HepG2 (cell line): ENCODE measurements at regions not wholly inside any gene's neighbourhood (a gene's known extent, or its start where the extent isn't known, plus 50 kb on each side); places are given as distances from the start of the nearest gene placed in this dataset.

ENCODE experiments used
- ATAC-seq: fragments of 200-7000 bp; cut with Tn5 transposase; 3 replicates; pipeline ENCODE4 v1.9.1; 2020; ENCODE audit warnings: mild to moderate bottlenecking, moderate library complexity
- BruUV-seq: library from RNA; stranded (reverse); fragments of 400-500 nt; replicated peaks from 2 replicates; lab custom pipeline; 2021; lab: Mats Ljungman, UMichigan
- CTCF ChIA-PET: fragments of 300-600 bp; formaldehyde crosslinking; extraction: SDS; loops from one replicate; lab custom pipeline; 2021; ENCODE audit warnings: low total read pairs, inconsistent platforms, low intra/inter-chr PET ratio; lab: Yijun Ruan, JAX
- POLR2A ChIA-PET: fragments of 350-600 bp; sonication (Branson Sonifier 250); formaldehyde crosslinking; loops from one replicate; lab custom pipeline; 2020; ENCODE audit warnings: antibody characterized with exemption, inconsistent platforms; lab: Yijun Ruan, JAX
- DNase-seq: peaks from one replicate; pipeline ENCODE4 v3.0.0-alpha.2; 2015; ENCODE audit warnings: low spot score
- FAIRE-seq: peaks from 3 replicates; lab custom pipeline; 2011; peaks lifted over from hg19 to GRCh38; lab: Jason Lieb, UNC
- H2AFZ ChIP-seq: one replicate; pipeline ENCODE4 v1.6.1; 2011; ENCODE audit warnings: low read length, inconsistent platforms
- H3K27ac ChIP-seq: fragments of 300-600 bp; 3 replicates; pipeline ENCODE4 v1.8.0; 2011; ENCODE audit warnings: mixed run types, mild to moderate bottlenecking, mixed read lengths, low read length, inconsistent platforms; ENCODE audit not compliant: insufficient read depth; ENCODE audit errors: extremely low read length
- H3K27me3 ChIP-seq, 2 experiments: fragments of 200-600 bp in 1 of 2; 2 replicates in 1 of 2; 3 replicates in 1 of 2; pipeline versions ENCODE4 v1.6.0 to v1.8.0; 2011; ENCODE audit warnings: low read length in 2 of 2, mild to moderate bottlenecking in 2 of 2, moderate library complexity in 2 of 2, inconsistent platforms in 1 of 2; ENCODE audit not compliant: insufficient read depth in 2 of 2, control insufficient read depth in 1 of 2
- H3K36me3 ChIP-seq, 2 experiments: fragments of 200-600 bp in 1 of 2; replicated peaks in 1 of 2; 2 replicates in 1 of 2; 3 replicates in 1 of 2; pipeline versions ENCODE4 v1.5.1 to v1.8.0; 2011; ENCODE audit warnings: low read length in 2 of 2, inconsistent platforms in 1 of 2; ENCODE audit not compliant: insufficient read depth in 2 of 2, control insufficient read depth in 1 of 2
- H3K4me1 ChIP-seq: 2 replicates; pipeline ENCODE4 v1.5.1; 2012; ENCODE audit warnings: low read length, inconsistent platforms; ENCODE audit not compliant: insufficient read depth
- H3K4me2 ChIP-seq: 2 replicates; pipeline ENCODE4 v1.6.0; 2011; ENCODE audit warnings: low read depth, low read length, inconsistent platforms
- H3K4me3 ChIP-seq, 3 experiments: fragments of 200-600 bp in 1 of 3; sonication (generic), shearing (Covaris generic) in 1 of 3; replicated peaks in 1 of 3; 2 replicates each; pipeline ENCODE4 v1.5.1; 2011 to 2016; ENCODE audit warnings: low read length in 3 of 3, inconsistent platforms in 2 of 3, low read depth in 2 of 3, mild to moderate bottlenecking in 2 of 3, control low read depth in 1 of 3, mixed read lengths in 1 of 3; ENCODE audit not compliant: insufficient read depth in 1 of 3
- H3K79me2 ChIP-seq: one replicate; pipeline ENCODE4 v1.6.1; 2011; ENCODE audit warnings: low read length, inconsistent platforms; ENCODE audit not compliant: insufficient read depth
- H3K9ac ChIP-seq: 2 replicates; pipeline ENCODE4 v1.6.0; 2011; ENCODE audit warnings: mild to moderate bottlenecking, low read depth, low read length, inconsistent platforms; ENCODE audit not compliant: insufficient read depth
- H3K9me3 ChIP-seq: 2 replicates; pipeline ENCODE4 v1.5.1; 2012; ENCODE audit warnings: mild to moderate bottlenecking, low read length
- H4K20me1 ChIP-seq: 2 replicates; pipeline ENCODE4 v1.6.0; 2011; ENCODE audit warnings: inconsistent platforms, mild to moderate bottlenecking, low read length, moderate library complexity; ENCODE audit not compliant: insufficient read depth
- ARID3A ChIP-seq: IDR thresholded peaks from 2 replicates; pipeline ENCODE4 v1.6.1; 2012; ENCODE audit warnings: low read depth, low read length, improper control_type of control experiment
- ATF1 ChIP-seq: IDR thresholded peaks from 2 replicates; pipeline ENCODE4 v1.6.1; 2016; ENCODE audit warnings: mild to moderate bottlenecking, control low read depth
- ERF ChIP-seq: IDR thresholded peaks from 2 replicates; pipeline ENCODE4 v1.6.1; 2018; ENCODE audit warnings: missing biosample characterization, missing genetic modification reagents
- ESRRA ChIP-seq: sonication (generic); formaldehyde crosslinking; IDR thresholded peaks from 2 replicates; pipeline ENCODE4 v1.5.1; 2020; ENCODE audit warnings: mild to moderate bottlenecking, low read depth, missing genetic modification reagents
- GATAD1 ChIP-seq: IDR thresholded peaks from 2 replicates; pipeline ENCODE4 v1.6.1; 2016; ENCODE audit warnings: missing genetic modification reagents, missing compliant biosample characterization
- HOXA3 ChIP-seq: sonication (generic); formaldehyde crosslinking; IDR thresholded peaks from 2 replicates; pipeline ENCODE4 v1.5.0; 2020; ENCODE audit warnings: missing genetic modification reagents
- HOXA5 ChIP-seq: sonication (generic); formaldehyde crosslinking; IDR thresholded peaks from 2 replicates; pipeline ENCODE4 v1.4.0; 2020; ENCODE audit warnings: missing genetic modification reagents
- NKX3-1 ChIP-seq: sonication (generic); formaldehyde crosslinking; IDR thresholded peaks from 2 replicates; pipeline ENCODE4 v1.5.0; 2020; ENCODE audit warnings: missing genetic modification reagents
- NR3C1 ChIP-seq: sonication (generic); formaldehyde crosslinking; IDR thresholded peaks from 2 replicates; pipeline ENCODE4 v1.4.0; 2020; ENCODE audit warnings: missing genetic modification reagents
- POGZ ChIP-seq: sonication (generic); formaldehyde crosslinking; IDR thresholded peaks from 2 replicates; pipeline ENCODE4 v1.4.0; 2020; ENCODE audit warnings: mild to moderate bottlenecking, missing genetic modification reagents
- SP140L ChIP-seq: sonication (generic); formaldehyde crosslinking; IDR thresholded peaks from 2 replicates; pipeline ENCODE4 v1.4.0; 2020; ENCODE audit warnings: missing genetic modification reagents, borderline replicate concordance
- ZNF354B ChIP-seq: sonication (generic); formaldehyde crosslinking; IDR thresholded peaks from 2 replicates; pipeline ENCODE4 v1.8.0; 2022; ENCODE audit warnings: mild to moderate bottlenecking, missing genetic modification reagents
- ZNF562 ChIP-seq: sonication (generic); formaldehyde crosslinking; IDR thresholded peaks from 2 replicates; pipeline ENCODE4 v1.8.0; 2022; ENCODE audit warnings: missing genetic modification reagents, borderline replicate concordance
- WGBS: methylation state at CpG from one replicate; pipeline ENCODE4 v1.1.6; 2017; ENCODE audit warnings: low lambda C conversion rate; 5-methylcytosine and 5-hydroxymethylcytosine counted together
- in situ Hi-C: cut with HindIII; loops from 2 replicates; pipeline ENCODE4 v1.10.0; 2017; ENCODE audit warnings: low pct_unique_long_range_greater_than_20kb; ENCODE audit not compliant: extremely low pct_ligation_motif_present
- intact Hi-C: fragments of 100-400 bp; cut with micrococcal nuclease; formaldehyde crosslinking; loops from one replicate; pipeline ENCODE4 v1.10.0; 2022; ENCODE audit not compliant: unreplicated experiment
- TF ChIP-seq, protein P1 (sequence below): sonication (generic); formaldehyde crosslinking; IDR thresholded peaks from 2 replicates; pipeline ENCODE4 v1.4.0; 2020; ENCODE audit warnings: mild to moderate bottlenecking, missing genetic modification reagents

- Histone ChIP-seq H3K27me3 (no peaks in the 10 kb centered on the region), H3K4me2 (no peak overlapping the region), H3K9me3 (no peaks in the 10 kb centered on the region), H3K27ac (no peak overlapping the region), H2AFZ (no peak overlapping the region), H3K9ac (no peak overlapping the region), H3K79me2 (no peaks in the 10 kb centered on the region), H4K20me1 (no peaks in the 10 kb centered on the region), H3K36me3 (no peaks in the 10 kb centered on the region), H3K4me1 (no peaks in the 10 kb centered on the region), H3K4me3 (no peak overlapping the region)
- ChIA-PET POLR2A (no interaction called here), CTCF (no interaction called here)
- no TSS peak for BruUV-seq
- no peak for ATAC-seq
- intact Hi-C loops (no loop called here), in situ Hi-C loops (no loop called here)
- TF ChIP-seq NKX3-1 (CRISPR knock-in tag) (no peak), ARID3A (no peak), HOXA5 (CRISPR knock-in tag) (no peak), POGZ (CRISPR knock-in tag) (no peak), ESRRA (CRISPR knock-in tag) (no peak), NR3C1 (CRISPR knock-in tag) (no peak), SP140L (CRISPR knock-in tag) (no peak), GATAD1 (CRISPR knock-in tag) (no peak), HOXA3 (CRISPR knock-in tag) (no peak), ATF1 (CRISPR knock-in tag) (no peak), ERF (CRISPR knock-in tag) (no peak), ZNF354B (CRISPR knock-in tag) (no peak), ZNF562 (CRISPR knock-in tag) (no peak)
- TF ChIP-seq, protein P1, sequence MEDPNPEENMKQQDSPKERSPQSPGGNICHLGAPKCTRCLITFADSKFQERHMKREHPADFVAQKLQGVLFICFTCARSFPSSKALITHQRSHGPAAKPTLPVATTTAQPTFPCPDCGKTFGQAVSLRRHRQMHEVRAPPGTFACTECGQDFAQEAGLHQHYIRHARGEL, result no peak
- FAIRE-seq, result no peak
- no peak for DNase-seq
- 0% methylated on average over 3 of the region's 3 CpGs for WGBS
Measured at GRCh38 chr4:95602872-95603271, 54.1 kb upstream of the UNC5C start.
